ENCODE measurements at regions not wholly inside any gene's neighbourhood (a gene's known extent, or its start where the extent isn't known, plus 50 kb on each side); places are given as distances from the start of the nearest gene placed in this dataset.

- H3K4me1 ChIP-seq (replicated peaks in 1 of 2) = no peaks in the 10 kb centered on the region
- 41 to 93% (median 85%) methylated on average over 1 to 8 of the region's 10 CpGs for WGBS, 10 experiments
- no peak overlapping the region for H3K4me3 ChIP-seq
- ATAC-seq (replicated peaks in 6 of 8) = no peak
- no peak overlapping the region for H3K27ac ChIP-seq
- in situ Hi-C loops (cut with MboI; ENCODE audit: low pct_unique_long_range_greater_than_20kb in 2 of 9, low sequenced_read_pairs in 9 of 9, unreplicated experiment in 9 of 9) = no loop called here
These were observed 102.4 kb downstream of the FOXF2 start for GRCh38 chr6:1491591-1492319.

- H3K4me3 ChIP-seq = no peak overlapping the region
- no peak for ATAC-seq (replicated peaks in 6 of 8)
- H3K27ac ChIP-seq = no peak overlapping the region
- WGBS, 10 experiments = 34 to 100% (median 91%) methylated on average over 2 to 8 of the region's 9 CpGs; no CpG with 5 or more reads in 2 of the 10 experiments
- no peaks in the 10 kb centered on the region for H3K4me1 ChIP-seq (replicated peaks in 1 of 2)
- in situ Hi-C loops (cut with MboI; ENCODE audit: low pct_unique_long_range_greater_than_20kb in 2 of 9, low sequenced_read_pairs in 9 of 9, unreplicated experiment in 9 of 9) = no loop called here
These were observed 105.3 kb downstream of the FOXF2 start for GRCh38 chr6:1494671-1495070.

- no peak overlapping the region for H3K27ac ChIP-seq
- in situ Hi-C loops (cut with MboI; ENCODE audit: low pct_unique_long_range_greater_than_20kb in 2 of 9, low sequenced_read_pairs in 9 of 9, unreplicated experiment in 9 of 9) = no loop called here
- no peak overlapping the region for H3K4me3 ChIP-seq
- ATAC-seq (replicated peaks in 6 of 8) = no peak
- WGBS, 10 experiments = 62 to 94% (median 82%) methylated on average over 2 to 3 of the region's 4 CpGs; no CpG with 5 or more reads in 7 of the 10 experiments
- no peaks in the 10 kb centered on the region for H3K4me1 ChIP-seq (replicated peaks in 1 of 2)
These were observed 106.0 kb downstream of the FOXF2 start for GRCh38 chr6:1495344-1495743.

- 55 to 100% (median 82%) methylated on average over 1 to 5 of the region's 5 CpGs; no CpG with 5 or more reads in 5 of the 10 experiments for WGBS, 10 experiments
- Histone ChIP-seq H3K4me1 (replicated peaks in 1 of 2) (no peaks in the 10 kb centered on the region), H3K4me3 (no peak overlapping the region), H3K27ac (no peak overlapping the region)
- no peak for ATAC-seq (replicated peaks in 6 of 8)
- in situ Hi-C loops (cut with MboI; ENCODE audit: low pct_unique_long_range_greater_than_20kb in 2 of 9, low sequenced_read_pairs in 9 of 9, unreplicated experiment in 9 of 9) = no loop called here
These were observed 106.7 kb downstream of the FOXF2 start for GRCh38 chr6:1496092-1496491.

GRCh38 chr6:1496836-1497760 is 107.7 kb downstream of the FOXF2 start:
- no peaks in the 10 kb centered on the region for H3K4me1 ChIP-seq (replicated peaks in 1 of 2)
- in situ Hi-C loops (cut with MboI; ENCODE audit: low pct_unique_long_range_greater_than_20kb in 2 of 9, low sequenced_read_pairs in 9 of 9, unreplicated experiment in 9 of 9) = no loop called here
- peak in 1 of 8 experiments; percentile 47 for ATAC-seq (replicated peaks in 6 of 8)
- 13 to 80% (median 33%) methylated on average over 1 to 5 of the region's 16 CpGs; no CpG with 5 or more reads in 2 of the 10 experiments for WGBS, 10 experiments
- H3K4me3 ChIP-seq = no peak overlapping the region
- no peak overlapping the region for H3K27ac ChIP-seq

GRCh38 chr6:1497761-1498105 is 108.4 kb downstream of the FOXF2 start:
- ATAC-seq (replicated peaks in 6 of 8) = no peak
- in situ Hi-C loops (cut with MboI; ENCODE audit: low pct_unique_long_range_greater_than_20kb in 2 of 9, low sequenced_read_pairs in 9 of 9, unreplicated experiment in 9 of 9) = no loop called here
- 0 to 70% (median 56%) methylated on average over 1 to 2 of the region's 4 CpGs; no CpG with 5 or more reads in 4 of the 10 experiments for WGBS, 10 experiments
- no peak overlapping the region for H3K27ac ChIP-seq
- H3K4me1 ChIP-seq (replicated peaks in 1 of 2) = no peaks in the 10 kb centered on the region
- H3K4me3 ChIP-seq = no peak overlapping the region

- H3K4me3 ChIP-seq = no peak overlapping the region
- H3K4me1 ChIP-seq (replicated peaks in 1 of 2) = no peaks in the 10 kb centered on the region
- no peak overlapping the region for H3K27ac ChIP-seq
- in situ Hi-C loops (cut with MboI; ENCODE audit: low pct_unique_long_range_greater_than_20kb in 2 of 9, low sequenced_read_pairs in 9 of 9, unreplicated experiment in 9 of 9) = no loop called here
- WGBS, 10 experiments = 60 to 100% (median 80%) methylated on average over 1 to 2 of the region's 8 CpGs; no CpG with 5 or more reads in 4 of the 10 experiments
- peak in 1 of 8 experiments; percentile 34 for ATAC-seq (replicated peaks in 6 of 8)
These were observed 109.2 kb downstream of the FOXF2 start for GRCh38 chr6:1498491-1499113.

GRCh38 chr6:1499777-1500176 is 109.9 kb upstream of the FOXC1 start:
- H3K4me3 ChIP-seq = no peak overlapping the region
- H3K4me1 ChIP-seq (replicated peaks in 1 of 2) = no peaks in the 10 kb centered on the region
- ATAC-seq (replicated peaks in 6 of 8) = no peak
- WGBS, 10 experiments = 43 to 93% (median 80%) methylated on average over 2 to 6 of the region's 8 CpGs; no CpG with 5 or more reads in 2 of the 10 experiments
- H3K27ac ChIP-seq = no peak overlapping the region
- in situ Hi-C loops (cut with MboI; ENCODE audit: low pct_unique_long_range_greater_than_20kb in 2 of 9, low sequenced_read_pairs in 9 of 9, unreplicated experiment in 9 of 9) = no loop called here

- 36 to 80% (median 75%) methylated on average over 1 to 5 of the region's 11 CpGs; no CpG with 5 or more reads in 4 of the 10 experiments for WGBS, 10 experiments
- ATAC-seq (replicated peaks in 6 of 8) = no peak
These were observed 108.8 kb upstream of the FOXC1 start for GRCh38 chr6:1500913-1501312.

GRCh38 chr6:1502041-1502440 is 107.7 kb upstream of the FOXC1 start:
- WGBS, 10 experiments = 7 to 94% (median 69%) methylated on average over 2 to 7 of the region's 7 CpGs; no CpG with 5 or more reads in 3 of the 10 experiments
- in situ Hi-C loops (cut with MboI; ENCODE audit: low pct_unique_long_range_greater_than_20kb in 2 of 9, low sequenced_read_pairs in 9 of 9, unreplicated experiment in 9 of 9) = no loop called here
- ATAC-seq (replicated peaks in 6 of 8) = no peak
- H3K27ac ChIP-seq = no peak overlapping the region
- H3K4me1 ChIP-seq (replicated peaks in 1 of 2) = no peaks in the 10 kb centered on the region
- no peak overlapping the region for H3K4me3 ChIP-seq

More at GRCh38 chr6:1500913-1501312, 108.8 kb upstream of the FOXC1 start:
- no peak overlapping the region for H3K4me3 ChIP-seq
- H3K27ac ChIP-seq = no peak overlapping the region
- in situ Hi-C loops (cut with MboI; ENCODE audit: low pct_unique_long_range_greater_than_20kb in 2 of 9, low sequenced_read_pairs in 9 of 9, unreplicated experiment in 9 of 9) = no loop called here
- H3K4me1 ChIP-seq (replicated peaks in 1 of 2) = no peaks in the 10 kb centered on the region

GRCh38 chr6:1503811-1504210 is 105.9 kb upstream of the FOXC1 start:
- in situ Hi-C loops (cut with MboI; ENCODE audit: low pct_unique_long_range_greater_than_20kb in 2 of 9, low sequenced_read_pairs in 9 of 9, unreplicated experiment in 9 of 9) = no loop called here
- no peaks in the 10 kb centered on the region for H3K4me1 ChIP-seq (replicated peaks in 1 of 2)
- H3K27ac ChIP-seq = no peak overlapping the region
- ATAC-seq (replicated peaks in 6 of 8) = no peak
- 0 to 100% (median 83%) methylated on average over 1 to 3 of the region's 3 CpGs; no CpG with 5 or more reads in 1 of the 10 experiments for WGBS, 10 experiments
- no peak overlapping the region for H3K4me3 ChIP-seq

GRCh38 chr6:1504465-1504864 is 105.2 kb upstream of the FOXC1 start:
- H3K4me3 ChIP-seq = no peak overlapping the region
- in situ Hi-C loops (cut with MboI; ENCODE audit: low pct_unique_long_range_greater_than_20kb in 2 of 9, low sequenced_read_pairs in 9 of 9, unreplicated experiment in 9 of 9) = no loop called here
- no peak overlapping the region for H3K27ac ChIP-seq
- H3K4me1 ChIP-seq (replicated peaks in 1 of 2) = no peaks in the 10 kb centered on the region
- ATAC-seq (replicated peaks in 6 of 8) = no peak
- whole genome bisulfite sequencing, 10 experiments = 23 to 76% (median 61%) methylated on average over 3 to 10 of the region's 10 CpGs; no CpG with 5 or more reads in 2 of the 10 experiments

- no peaks in the 10 kb centered on the region for H3K4me1 ChIP-seq (replicated peaks in 1 of 2)
- 63 to 100% (median 79%) methylated on average over 1 to 6 of the region's 6 CpGs; no CpG with 5 or more reads in 1 of the 10 experiments for WGBS, 10 experiments
- no peak for ATAC-seq (replicated peaks in 6 of 8)
- no peak overlapping the region for H3K4me3 ChIP-seq
- in situ Hi-C loops (cut with MboI; ENCODE audit: low pct_unique_long_range_greater_than_20kb in 2 of 9, low sequenced_read_pairs in 9 of 9, unreplicated experiment in 9 of 9) = no loop called here
- H3K27ac ChIP-seq = no peak overlapping the region
These were observed 102.5 kb upstream of the FOXC1 start for GRCh38 chr6:1507251-1507650.

Data from motor neuron (in vitro differentiated cells).